HG03045 (cell line): ENCODE measurements at regions not wholly inside any gene's neighbourhood (a gene's known extent, or its start where the extent isn't known, plus 50 kb on each side); places are given as distances from the start of the nearest gene placed in this dataset.
"Not testable (repeated sequence)": the region's sequence is repeated elsewhere in the genome, so short reads cannot be mapped to it uniquely, and the experiment has no call there.

Experiments used
- ATAC-seq: cut with Tn5 transposase; IDR thresholded peaks from one replicate; pipeline ENCODE4 v1.9.1; 2021; ENCODE audit warnings: mild to moderate bottlenecking, moderate library complexity; ENCODE audit not compliant: unreplicated experiment

GRCh38 chr10:47626975-47627374 is 103.5 kb upstream of the AGAP9 start:
- not testable (repeated sequence) for ATAC-seq

GRCh38 chr10:47622719-47623118 is 99.3 kb upstream of the AGAP9 start:
- ATAC-seq, result not testable (repeated sequence)

GRCh38 chr10:47619300-47620012 is 96.0 kb upstream of the AGAP9 start:
- ATAC-seq, result not testable (repeated sequence)

- ATAC-seq, result not testable (repeated sequence)
Measured at GRCh38 chr10:47609311-47609710, 85.9 kb upstream of the AGAP9 start.

GRCh38 chr10:47605791-47606773 is 82.6 kb upstream of the AGAP9 start:
- not testable (repeated sequence) for ATAC-seq

GRCh38 chr10:47600604-47601003 is 77.2 kb upstream of the AGAP9 start:
- not testable (repeated sequence) for ATAC-seq

GRCh38 chr10:47600127-47600526 is 76.7 kb upstream of the AGAP9 start:
- ATAC-seq, result not testable (repeated sequence)

- ATAC-seq, result not testable (repeated sequence)
Measured at GRCh38 chr10:47599657-47600056, 76.2 kb upstream of the AGAP9 start.

- not testable (repeated sequence) for ATAC-seq
Measured at GRCh38 chr10:47593805-47594204, 70.4 kb upstream of the AGAP9 start.

- not testable (repeated sequence) for ATAC-seq
Measured at GRCh38 chr10:47593129-47593528, 69.7 kb upstream of the AGAP9 start.

- not testable (repeated sequence) for ATAC-seq
Measured at GRCh38 chr10:47590956-47591355, 67.5 kb upstream of the AGAP9 start.

GRCh38 chr10:47590534-47590933 is 67.1 kb upstream of the AGAP9 start:
- not testable (repeated sequence) for ATAC-seq

- not testable (repeated sequence) for ATAC-seq
Measured at GRCh38 chr10:47582051-47582450, 58.6 kb upstream of the AGAP9 start.

GRCh38 chr10:47580063-47580462 is 56.6 kb upstream of the AGAP9 start:
- not testable (repeated sequence) for ATAC-seq

GRCh38 chr10:47578547-47578946 is 55.1 kb upstream of the AGAP9 start:
- peak; percentile 95 for ATAC-seq
